Esophagus mucosa (tissue), 1 donor: ENCODE measurements at regions not wholly inside any gene's neighbourhood (a gene's known extent, or its start where the extent isn't known, plus 50 kb on each side); places are given as distances from the start of the nearest gene placed in this dataset.
"Not testable (repeated sequence)": the region's sequence is repeated elsewhere in the genome, so short reads cannot be mapped to it uniquely, and the experiment has no call there.

ENCODE experiments used
- ATAC-seq: fragments of 200-7000 bp; cut with Tn5 transposase; one replicate; pipeline ENCODE4 v1.9.1; 2020
- donor health status: DM: yes; HTN: yes; CAD: no.

DNA sequence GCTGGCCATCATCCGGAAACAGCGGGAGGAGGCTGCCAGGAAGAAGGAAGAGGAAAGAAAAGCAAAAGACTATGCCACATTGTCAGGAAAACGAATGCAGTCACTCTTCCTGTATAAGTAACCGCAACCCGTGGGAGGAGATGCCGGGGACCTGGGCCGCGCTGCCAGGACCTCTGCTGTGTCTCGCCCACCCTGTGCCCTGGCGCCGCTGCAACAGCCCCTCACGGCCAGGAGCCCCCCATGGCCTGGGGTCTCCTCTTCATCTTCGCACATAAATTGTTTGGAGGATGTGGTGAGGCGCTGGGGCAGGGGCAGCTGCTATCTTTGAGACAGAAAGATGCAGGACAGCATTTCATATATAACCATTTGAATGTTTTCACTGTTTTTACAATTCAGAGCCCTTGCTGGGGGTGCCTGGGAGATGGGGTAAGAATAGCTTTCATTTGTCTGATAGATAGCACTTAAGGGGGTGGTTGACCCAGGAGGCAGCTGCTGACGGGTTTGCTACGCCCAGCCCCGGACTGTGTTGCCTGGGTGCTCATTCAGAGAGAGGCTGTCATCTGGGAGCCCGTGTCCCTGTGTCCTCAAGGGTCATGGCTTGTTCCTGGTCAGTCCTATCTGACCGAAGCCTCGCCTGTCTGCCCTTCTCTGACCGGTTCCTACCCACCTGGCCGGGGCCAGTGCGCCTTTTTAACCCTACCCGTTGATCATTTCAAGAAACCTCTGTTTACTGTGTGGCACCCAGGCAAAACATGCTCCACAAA lies 1067.7 kb upstream of the COX7C start:
- no peak for ATAC-seq

GRCh38 chr5:85556464-85556863 lies 1061.3 kb upstream of the COX7C start:
- ATAC-seq, result no peak

GRCh38 chr5:85576666-85577065 lies 1041.1 kb upstream of the COX7C start:
- no peak for ATAC-seq

DNA sequence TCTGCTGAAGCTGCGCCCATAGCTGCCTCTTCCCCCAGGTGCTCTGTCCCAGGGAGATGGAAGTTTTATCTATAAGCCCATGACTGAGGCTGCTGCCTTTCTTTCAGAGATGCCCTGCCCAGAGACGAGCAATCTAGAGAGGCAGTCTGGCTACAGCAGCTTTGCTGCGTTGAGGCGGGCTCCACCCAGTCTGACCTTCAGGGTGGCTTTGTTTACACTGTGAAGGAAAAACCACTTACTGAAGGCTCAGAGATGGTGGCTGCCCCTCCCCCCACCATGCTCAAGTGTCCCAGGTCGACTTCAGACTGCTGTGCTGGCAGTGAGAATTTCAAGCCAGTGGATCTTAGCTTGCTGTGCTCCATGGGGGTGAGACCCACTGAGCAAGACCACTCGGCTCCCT lies 1029.9 kb upstream of the COX7C start:
- ATAC-seq, result not testable (repeated sequence)

DNA sequence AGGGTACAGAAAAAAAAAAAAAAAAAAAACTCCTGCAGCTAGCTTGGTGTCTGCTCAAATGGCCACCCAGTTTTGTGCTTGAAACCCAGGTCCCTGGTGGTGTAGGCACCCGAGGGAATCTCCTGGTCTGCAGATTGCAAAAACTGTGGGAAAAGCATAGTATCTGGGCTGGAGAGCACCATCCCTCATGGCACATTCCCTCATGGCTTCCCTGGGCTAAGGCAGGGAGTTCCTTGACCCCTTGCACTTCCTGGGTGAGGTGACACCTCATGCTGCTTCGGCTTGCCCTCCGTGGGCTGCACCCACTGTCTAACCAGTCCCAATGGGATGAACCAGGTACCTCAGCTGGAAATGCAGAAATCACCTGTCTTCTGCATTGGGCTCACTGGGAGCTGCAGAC lies 1029.5 kb upstream of the COX7C start:
- not testable (repeated sequence) for ATAC-seq

- no peak for ATAC-seq
Measured at GRCh38 chr5:85590764-85591163, 1027.0 kb upstream of the COX7C start.

DNA sequence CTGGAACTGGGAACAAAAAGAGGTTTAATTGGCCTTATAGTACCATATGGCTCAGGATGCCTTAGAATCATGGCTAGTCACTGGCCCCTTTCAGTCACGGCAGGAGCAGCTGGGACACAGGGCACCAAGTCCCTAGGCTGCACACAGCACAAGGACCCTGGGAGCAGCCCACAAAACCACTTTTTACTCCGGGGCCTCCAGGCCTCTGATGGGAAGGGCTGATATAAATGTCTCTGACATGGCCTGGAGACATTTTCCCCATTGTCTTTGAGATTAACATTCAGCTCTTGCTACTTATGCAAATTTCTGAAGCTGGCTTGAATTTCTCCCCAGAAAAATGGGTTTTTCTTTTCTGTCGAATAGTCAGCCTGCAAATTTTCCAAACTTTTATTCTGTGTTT lies 1026.4 kb upstream of the COX7C start:
- no peak for ATAC-seq

DNA sequence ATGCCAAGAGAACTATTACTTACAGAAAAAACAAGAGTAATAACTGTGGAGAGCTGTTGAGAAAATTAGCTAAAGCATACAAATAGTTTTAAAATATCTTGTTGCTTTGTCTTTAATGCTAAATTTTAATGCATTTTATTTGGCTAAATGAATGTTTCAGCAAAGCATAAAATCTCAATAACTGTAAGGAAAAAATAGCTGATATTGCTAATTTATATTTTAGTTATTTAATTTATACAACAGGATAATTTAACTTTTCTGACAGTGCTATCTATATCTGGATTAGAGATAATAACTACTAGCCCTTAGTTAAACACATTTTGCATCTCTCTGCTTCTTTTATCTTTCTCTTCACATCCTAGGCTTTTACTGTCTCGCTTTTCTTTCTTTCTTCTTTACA lies 1014.9 kb upstream of the COX7C start:
- ATAC-seq, result no peak

DNA sequence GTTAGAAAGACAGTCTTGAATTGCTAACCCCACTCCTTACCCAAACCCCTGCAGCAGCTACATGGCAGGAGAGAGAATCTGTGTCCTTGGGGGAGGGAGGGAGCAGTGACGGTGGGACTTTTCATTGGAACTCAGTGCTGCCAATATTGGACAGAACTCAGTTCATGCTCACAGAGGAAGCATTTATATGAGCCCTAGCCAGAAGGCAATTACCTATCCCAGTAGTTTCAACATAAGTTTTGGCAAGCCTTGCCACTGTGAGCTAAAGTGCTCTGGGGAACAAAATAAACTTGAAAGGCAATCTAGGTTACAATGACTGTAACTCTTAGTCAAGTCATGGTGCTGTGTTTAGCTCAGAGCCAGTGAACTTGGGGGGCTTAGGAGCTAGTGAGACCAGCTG lies 1013.4 kb upstream of the COX7C start:
- ATAC-seq, result no peak

- no peak for ATAC-seq
Measured at GRCh38 chr5:85604786-85605185, 1013.0 kb upstream of the COX7C start.

- no peak for ATAC-seq
Measured at GRCh38 chr5:85605381-85605780, 1012.4 kb upstream of the COX7C start.

DNA sequence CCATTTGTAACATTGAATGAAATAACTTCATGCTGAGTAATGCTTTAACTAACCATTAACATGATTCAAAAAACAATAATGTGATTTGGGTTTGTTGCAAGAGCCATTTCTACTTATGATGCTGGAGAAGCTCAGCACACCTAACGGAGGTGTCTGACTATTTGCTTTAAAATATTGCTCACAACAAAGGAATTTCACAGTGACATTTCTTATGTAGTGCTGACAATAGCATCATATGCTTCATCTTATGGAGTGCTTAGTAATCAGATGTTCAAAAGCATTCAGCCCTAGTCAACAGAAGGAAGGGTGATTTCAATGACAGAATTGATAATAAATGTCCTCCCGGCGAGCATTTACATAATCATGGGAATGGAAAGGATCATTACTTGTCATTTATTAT lies 1003.3 kb upstream of the COX7C start:
- no peak for ATAC-seq

- ATAC-seq, result no peak
Measured at GRCh38 chr5:85621668-85622067, 996.1 kb upstream of the COX7C start.

GRCh38 chr5:85628153-85628552 lies 989.6 kb upstream of the COX7C start:
- no peak for ATAC-seq

- not testable (repeated sequence) for ATAC-seq
Measured at GRCh38 chr5:85638495-85639125, 979.1 kb upstream of the COX7C start.

- ATAC-seq, result no peak
Measured at GRCh38 chr5:85646036-85646435, 971.7 kb upstream of the COX7C start.

GRCh38 chr5:85646641-85647040 lies 971.1 kb upstream of the COX7C start:
- ATAC-seq, result no peak

DNA sequence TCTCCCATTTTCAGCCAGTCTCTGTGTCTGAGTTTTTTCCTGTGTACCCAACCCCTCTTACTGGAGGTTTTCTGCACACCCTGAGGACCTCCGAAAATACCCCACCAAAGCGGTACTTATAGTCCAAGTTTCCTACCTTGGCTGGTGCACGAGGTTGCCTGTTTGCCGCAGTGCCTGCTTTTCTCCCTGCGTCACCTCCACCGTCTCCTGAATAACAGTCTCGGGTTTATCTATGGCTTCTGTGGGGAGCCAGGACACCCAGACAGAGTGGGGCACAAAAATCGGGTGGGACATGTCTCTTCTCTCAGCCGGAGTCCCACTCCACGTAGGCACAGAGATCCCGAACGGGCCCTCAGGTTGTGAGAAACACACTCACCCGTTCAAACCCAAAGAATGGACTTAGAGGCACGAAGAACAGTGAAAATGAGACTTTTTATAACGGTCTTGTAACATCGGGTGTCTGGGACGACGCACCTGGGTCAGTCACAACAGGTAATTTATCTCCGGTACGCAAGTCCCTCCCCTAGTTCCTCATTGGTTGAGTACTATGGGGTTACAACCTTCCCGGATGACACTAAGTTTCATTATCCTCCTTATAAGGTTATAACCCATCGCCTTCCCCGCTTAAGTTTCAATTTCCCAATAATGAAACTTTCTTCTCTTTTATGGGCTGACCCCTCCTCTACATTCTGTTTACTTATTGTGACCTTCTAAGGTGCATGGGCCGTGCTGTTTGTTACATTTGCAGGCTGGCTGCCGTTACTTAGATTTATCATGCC lies 970.2 kb upstream of the COX7C start:
- no peak for ATAC-seq

DNA sequence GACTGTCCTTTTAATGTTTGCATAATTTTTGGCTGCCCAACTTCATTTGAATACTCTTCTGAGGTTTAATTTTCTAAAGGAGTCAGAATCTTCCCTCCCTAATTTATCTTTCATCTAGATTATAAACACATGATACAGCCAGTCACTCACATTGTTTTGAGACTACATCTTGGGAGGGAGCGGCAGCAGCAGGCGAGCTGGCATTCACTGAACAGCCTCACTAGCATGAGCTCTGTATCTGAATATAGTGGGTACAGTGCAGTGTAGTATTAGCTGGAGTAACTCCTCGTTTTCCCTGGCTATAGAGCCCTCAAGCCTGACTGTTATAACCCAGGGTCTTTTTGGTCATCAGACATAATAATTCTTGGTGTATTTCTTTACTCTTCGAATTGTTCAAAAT lies 969.2 kb upstream of the COX7C start:
- ATAC-seq, result no peak

DNA sequence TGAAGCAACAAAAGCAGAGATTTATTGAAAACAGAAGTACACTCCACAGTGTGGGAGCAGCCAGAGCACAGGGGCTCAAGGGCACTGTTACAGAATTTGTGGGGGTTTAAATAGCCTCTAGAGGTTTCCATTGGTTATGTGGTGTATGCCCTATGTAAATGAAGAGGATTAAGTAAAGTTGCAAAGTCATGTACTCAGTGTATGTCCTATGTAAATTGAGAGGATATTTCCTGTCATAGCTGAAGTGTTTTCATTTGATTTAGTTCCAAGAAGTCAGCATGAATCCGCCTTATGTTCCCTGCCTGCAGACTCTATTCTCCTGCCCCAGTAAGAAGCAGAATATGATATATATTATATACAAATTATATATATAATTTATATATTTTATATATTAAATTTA lies 966.0 kb upstream of the COX7C start:
- ATAC-seq, result no peak

GRCh38 chr5:85654144-85654543 lies 963.6 kb upstream of the COX7C start:
- ATAC-seq, result not testable (repeated sequence)

DNA sequence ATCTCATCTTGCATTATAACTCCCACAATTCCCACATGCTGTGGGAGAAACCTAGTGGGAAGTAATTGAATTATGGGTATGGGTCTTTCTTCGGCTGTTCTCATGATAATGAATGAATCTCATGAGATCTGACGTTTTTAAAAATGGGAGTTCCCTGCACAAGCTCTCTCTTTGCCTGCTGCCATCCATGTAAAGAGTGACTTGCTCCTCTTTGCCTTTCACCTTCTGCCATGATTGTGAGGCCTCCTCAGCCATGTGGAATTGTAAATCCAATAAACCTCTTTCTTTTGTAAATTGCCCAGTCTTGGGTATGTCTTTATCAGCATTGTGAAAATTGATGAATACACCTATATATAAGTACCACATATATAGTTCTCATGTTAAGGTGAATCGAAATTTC lies 961.7 kb upstream of the COX7C start:
- no peak for ATAC-seq

GRCh38 chr5:85657328-85657727 lies 960.4 kb upstream of the COX7C start:
- not testable (repeated sequence) for ATAC-seq
